Spinal cord (tissue), 9 donors: ENCODE measurements at regions not wholly inside any gene's neighbourhood (a gene's known extent, or its start where the extent isn't known, plus 50 kb on each side); places are given as distances from the start of the nearest gene placed in this dataset.
A peak's percentile ranks its signal among the peaks of the same experiment; 100 is the strongest.
"Not testable (repeated sequence)": the region's sequence is repeated elsewhere in the genome, so short reads cannot be mapped to it uniquely, and the experiment has no call there.

Experiments
- DNase-seq, 6 donors: peaks; one replicate each; pipeline versions ENCODE4 v3.0.0 to v3.0.0-alpha.2; 2013 to 2015; ENCODE audit warnings: low spot score in 6 of 6, low read depth in 4 of 6
- H3K27ac ChIP-seq: one replicate; pipeline ENCODE4 v1.5.1; 2013; ENCODE audit warnings: low read depth, low read length, control low read depth
- H3K27me3 ChIP-seq: one replicate; pipeline ENCODE4 v1.6.1; 2013; ENCODE audit warnings: low read length; ENCODE audit not compliant: control insufficient read depth, insufficient read depth
- H3K36me3 ChIP-seq: one replicate; pipeline ENCODE4 v1.6.1; 2013; ENCODE audit warnings: low read length; ENCODE audit not compliant: control insufficient read depth, insufficient read depth
- H3K4me1 ChIP-seq: one replicate; pipeline ENCODE4 v1.6.1; 2013; ENCODE audit warnings: low read length; ENCODE audit not compliant: control insufficient read depth, insufficient read depth
- H3K4me3 ChIP-seq: one replicate; pipeline ENCODE4 v1.5.1; 2013; ENCODE audit warnings: low read depth, low read length, control low read depth
- H3K9me3 ChIP-seq: one replicate; pipeline ENCODE4 v1.6.1; 2013; ENCODE audit warnings: low read length; ENCODE audit not compliant: control insufficient read depth, insufficient read depth
- WGBS: methylation state at CpG from one replicate; pipeline ENCODE4 v1.1.5; 2013; ENCODE audit warnings: missing lambda C conversion rate; ENCODE audit not compliant: insufficient coverage; 5-methylcytosine and 5-hydroxymethylcytosine counted together
- donor health status: healthy.

- Histone ChIP-seq H3K4me1 (no peaks in the 10 kb centered on the region), H3K9me3 (no peaks in the 10 kb centered on the region), H3K27me3 (no peaks in the 10 kb centered on the region), H3K4me3 (no peak overlapping the region), H3K36me3 (no peaks in the 10 kb centered on the region), H3K27ac (no peak overlapping the region)
- no CpG with 5 or more reads among the region's 2 CpGs for WGBS
- DNase-seq: no peak
These were observed 353.4 kb downstream of the ADAMTS20 start for GRCh38 chr12:43198608-43199007.

- Histone ChIP-seq H3K36me3 (no peaks in the 10 kb centered on the region), H3K4me3 (no peak overlapping the region), H3K4me1 (no peaks in the 10 kb centered on the region), H3K27me3 (no peaks in the 10 kb centered on the region), H3K27ac (no peak overlapping the region), H3K9me3 (no peaks in the 10 kb centered on the region)
- DNase-seq: no peak
- WGBS: no CpG with 5 or more reads among the region's 2 CpGs
These were observed 355.6 kb downstream of the ADAMTS20 start for GRCh38 chr12:43196268-43196907.

GRCh38 chr12:43193096-43193495 lies 358.9 kb downstream of the ADAMTS20 start:
- not testable (repeated sequence) for H3K9me3 ChIP-seq, H3K27me3 ChIP-seq, H3K4me3 ChIP-seq, DNase-seq, H3K36me3 ChIP-seq, H3K4me1 ChIP-seq, H3K27ac ChIP-seq
- no CpG with 5 or more reads among the region's 2 CpGs for WGBS

GRCh38 chr12:43192442-43192841 lies 359.6 kb downstream of the ADAMTS20 start:
- H3K4me3 ChIP-seq, H3K9me3 ChIP-seq, H3K27ac ChIP-seq, DNase-seq, H3K36me3 ChIP-seq, H3K27me3 ChIP-seq, H3K4me1 ChIP-seq: not testable (repeated sequence)
- WGBS: no CpG with 5 or more reads among the region's 2 CpGs

- H3K27me3 ChIP-seq: no peaks in the 10 kb centered on the region
- H3K9me3 ChIP-seq: peaks cover 4% of the 10 kb centered on the region
- no peak overlapping the region for H3K27ac ChIP-seq
- DNase-seq: no peak
- H3K4me1 ChIP-seq: no peaks in the 10 kb centered on the region
- no peaks in the 10 kb centered on the region for H3K36me3 ChIP-seq
- 93% methylated on average over 4 of the region's 4 CpGs for WGBS
- H3K4me3 ChIP-seq: no peak overlapping the region
These were observed 371.8 kb downstream of the ADAMTS20 start for GRCh38 chr12:43180242-43180641.

GRCh38 chr12:43179486-43179885 lies 372.5 kb downstream of the ADAMTS20 start:
- Histone ChIP-seq H3K36me3 (no peaks in the 10 kb centered on the region), H3K4me3 (no peak overlapping the region), H3K9me3 (peaks cover 4% of the 10 kb centered on the region), H3K27ac (no peak overlapping the region), H3K4me1 (no peaks in the 10 kb centered on the region), H3K27me3 (no peaks in the 10 kb centered on the region)
- DNase-seq: peak in 1 of 6 donors; percentile 73
- no CpG with 5 or more reads among the region's 1 CpG for whole genome bisulfite sequencing

- H3K27ac ChIP-seq: no peak overlapping the region
- no peaks in the 10 kb centered on the region for H3K27me3 ChIP-seq
- H3K9me3 ChIP-seq: peaks cover 4% of the 10 kb centered on the region
- H3K4me1 ChIP-seq: no peaks in the 10 kb centered on the region
- no peaks in the 10 kb centered on the region for H3K36me3 ChIP-seq
- peak in 1 of 6 donors; percentile 10 for DNase-seq
- H3K4me3 ChIP-seq: no peak overlapping the region
- 63% methylated on average over 2 of the region's 2 CpGs for WGBS
These were observed 374.7 kb downstream of the ADAMTS20 start for GRCh38 chr12:43177276-43177675.

GRCh38 chr12:43169115-43169681 lies 382.8 kb downstream of the ADAMTS20 start:
- no peak for DNase-seq
- Histone ChIP-seq H3K4me1 (no peaks in the 10 kb centered on the region), H3K9me3 (no peaks in the 10 kb centered on the region), H3K36me3 (no peaks in the 10 kb centered on the region), H3K27me3 (no peaks in the 10 kb centered on the region), H3K4me3 (no peak overlapping the region), H3K27ac (no peak overlapping the region)
- no CpG with 5 or more reads among the region's 3 CpGs for WGBS

- no peaks in the 10 kb centered on the region for H3K4me1 ChIP-seq
- no peak overlapping the region for H3K4me3 ChIP-seq
- H3K27me3 ChIP-seq: no peaks in the 10 kb centered on the region
- H3K9me3 ChIP-seq: no peaks in the 10 kb centered on the region
- no CpG with 5 or more reads among the region's 3 CpGs for WGBS
- no peak overlapping the region for H3K27ac ChIP-seq
- no peaks in the 10 kb centered on the region for H3K36me3 ChIP-seq
- DNase-seq: no peak
These were observed 384.3 kb downstream of the ADAMTS20 start for GRCh38 chr12:43167691-43168090.

GRCh38 chr12:43165351-43165750 lies 386.7 kb downstream of the ADAMTS20 start:
- H3K9me3 ChIP-seq: no peaks in the 10 kb centered on the region
- no peak overlapping the region for H3K4me3 ChIP-seq
- H3K27me3 ChIP-seq: no peaks in the 10 kb centered on the region
- H3K27ac ChIP-seq: no peak overlapping the region
- H3K36me3 ChIP-seq: no peaks in the 10 kb centered on the region
- no peaks in the 10 kb centered on the region for H3K4me1 ChIP-seq
- peak in 1 of 6 donors; percentile 68 for DNase-seq
- no CpG with 5 or more reads among the region's 2 CpGs for WGBS
